ENCODE measurements at regions not wholly inside any gene's neighbourhood (a gene's known extent, or its start where the extent isn't known, plus 50 kb on each side); places are given as distances from the start of the nearest gene placed in this dataset.
"Not testable (repeated sequence)": the region's sequence is repeated elsewhere in the genome, so short reads cannot be mapped to it uniquely, and the experiment has no call there.

GRCh38 chr10:30701451-30702173 lies 72.1 kb upstream of the LYZL2 start:
- H3K27ac Mint-ChIP-seq, result no peak overlapping the region
- no peak overlapping the region for H3K4me3 Mint-ChIP-seq
- peaks cover 10% of the 10 kb centered on the region for H3K27me3 Mint-ChIP-seq (ENCODE audit: insufficient read depth)
- H3K9me3 Mint-ChIP-seq, result no peaks in the 10 kb centered on the region
- peaks cover 10% of the 10 kb centered on the region for H3K4me1 Mint-ChIP-seq
- no peak overlapping the region for H3K27ac ChIP-seq (ENCODE audit: low read depth, low read length)
- no peak for DNase-seq
- no peaks in the 10 kb centered on the region for H3K36me3 ChIP-seq (ENCODE audit: control insufficient read depth, insufficient read depth, low read length)
- H3K4me1 ChIP-seq (ENCODE audit: control insufficient read depth, insufficient read depth, low read length), result no peaks in the 10 kb centered on the region
- H3K9ac ChIP-seq (ENCODE audit: extremely low read depth, low read length, poor library complexity, severe bottlenecking), result no peak overlapping the region
- TF ChIP-seq, protein P1, sequence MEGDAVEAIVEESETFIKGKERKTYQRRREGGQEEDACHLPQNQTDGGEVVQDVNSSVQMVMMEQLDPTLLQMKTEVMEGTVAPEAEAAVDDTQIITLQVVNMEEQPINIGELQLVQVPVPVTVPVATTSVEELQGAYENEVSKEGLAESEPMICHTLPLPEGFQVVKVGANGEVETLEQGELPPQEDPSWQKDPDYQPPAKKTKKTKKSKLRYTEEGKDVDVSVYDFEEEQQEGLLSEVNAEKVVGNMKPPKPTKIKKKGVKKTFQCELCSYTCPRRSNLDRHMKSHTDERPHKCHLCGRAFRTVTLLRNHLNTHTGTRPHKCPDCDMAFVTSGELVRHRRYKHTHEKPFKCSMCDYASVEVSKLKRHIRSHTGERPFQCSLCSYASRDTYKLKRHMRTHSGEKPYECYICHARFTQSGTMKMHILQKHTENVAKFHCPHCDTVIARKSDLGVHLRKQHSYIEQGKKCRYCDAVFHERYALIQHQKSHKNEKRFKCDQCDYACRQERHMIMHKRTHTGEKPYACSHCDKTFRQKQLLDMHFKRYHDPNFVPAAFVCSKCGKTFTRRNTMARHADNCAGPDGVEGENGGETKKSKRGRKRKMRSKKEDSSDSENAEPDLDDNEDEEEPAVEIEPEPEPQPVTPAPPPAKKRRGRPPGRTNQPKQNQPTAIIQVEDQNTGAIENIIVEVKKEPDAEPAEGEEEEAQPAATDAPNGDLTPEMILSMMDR (conservative IDR thresholded peaks at IDR 0.05), result no peak
- H3K36me3 Mint-ChIP-seq (ENCODE audit: low read depth), result no peaks in the 10 kb centered on the region
- H3K4me3 ChIP-seq (ENCODE audit: low read length), result no peak overlapping the region
- H3K27me3 ChIP-seq (ENCODE audit: control insufficient read depth, insufficient read depth, low read length, poor library complexity, severe bottlenecking), result no peaks in the 10 kb centered on the region
- H3K9me3 ChIP-seq (ENCODE audit: control insufficient read depth, low read length), result no peaks in the 10 kb centered on the region
- WGBS, 2 experiments (ENCODE audit: insufficient coverage in 1 of 2, insufficient read length in 1 of 2), result 79 to 89% methylated on average over 5 to 13 of the region's 13 CpGs

DNA sequence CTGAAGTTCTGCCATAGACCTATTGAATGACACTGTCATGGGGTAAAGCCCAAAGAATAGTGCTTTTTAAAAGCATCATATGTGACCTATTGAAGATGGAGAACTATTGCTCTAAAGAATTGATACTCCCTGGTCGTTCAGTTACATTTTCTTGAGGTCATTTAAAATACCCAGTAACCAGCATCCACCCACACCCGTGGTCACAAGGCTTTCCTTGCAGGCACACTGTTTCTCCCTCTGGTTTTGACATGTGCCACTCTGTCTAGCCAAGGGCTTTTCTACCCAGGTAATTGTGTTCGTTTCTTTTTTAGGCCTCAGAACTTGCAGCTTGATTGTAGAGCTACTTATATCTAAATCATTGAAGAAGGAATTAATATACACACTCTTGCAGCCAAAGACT lies 68.3 kb upstream of the LYZL2 start:
- Histone ChIP-seq H3K9ac (ENCODE audit: extremely low read depth, low read length, poor library complexity, severe bottlenecking) (no peak overlapping the region), H3K36me3 (ENCODE audit: control insufficient read depth, insufficient read depth, low read length) (no peaks in the 10 kb centered on the region), H3K27ac (ENCODE audit: low read depth, low read length) (no peak overlapping the region), H3K9me3 (ENCODE audit: control insufficient read depth, low read length) (no peaks in the 10 kb centered on the region), H3K4me3 (ENCODE audit: low read length) (no peak overlapping the region), H3K27me3 (ENCODE audit: control insufficient read depth, insufficient read depth, low read length, poor library complexity, severe bottlenecking) (no peaks in the 10 kb centered on the region), H3K4me1 (ENCODE audit: control insufficient read depth, insufficient read depth, low read length) (no peaks in the 10 kb centered on the region)
- TF ChIP-seq, protein P1 (conservative IDR thresholded peaks at IDR 0.05), result no peak
- Mint-ChIP-seq H3K9me3 (no peaks in the 10 kb centered on the region), H3K27me3 (ENCODE audit: insufficient read depth) (no peaks in the 10 kb centered on the region), H3K36me3 (ENCODE audit: low read depth) (no peaks in the 10 kb centered on the region), H3K27ac (no peak overlapping the region), H3K4me3 (no peak overlapping the region), H3K4me1 (peaks cover 10% of the 10 kb centered on the region)
- 83 to 100% methylated on average over 3 of the region's 3 CpGs for WGBS, 2 experiments (ENCODE audit: insufficient coverage in 1 of 2, insufficient read length in 1 of 2)
- DNase-seq, result no peak

DNA sequence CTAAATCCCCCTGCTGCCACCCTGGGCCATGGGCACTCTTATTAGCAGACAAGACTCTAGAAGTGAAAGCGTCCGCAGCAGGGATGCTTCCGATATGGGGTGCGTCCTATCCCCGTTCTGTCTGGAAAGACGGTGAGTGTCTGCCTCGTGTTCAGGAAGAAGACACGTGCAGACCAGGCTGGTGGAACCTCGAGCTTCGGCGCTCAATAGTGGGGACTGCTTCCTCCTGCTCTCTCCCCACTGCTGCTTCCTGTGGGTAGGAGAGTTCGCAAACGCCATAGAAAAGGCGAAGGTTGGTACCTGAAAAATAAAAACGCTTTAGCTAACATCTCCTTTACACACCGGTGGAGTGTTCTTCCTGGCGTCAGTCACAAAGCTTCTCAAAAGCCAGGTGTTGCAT lies 67.7 kb upstream of the LYZL2 start:
- not testable (repeated sequence) for H3K9ac ChIP-seq (ENCODE audit: extremely low read depth, low read length, poor library complexity, severe bottlenecking); H3K27me3 ChIP-seq (ENCODE audit: control insufficient read depth, insufficient read depth, low read length, poor library complexity, severe bottlenecking); H3K4me1 ChIP-seq (ENCODE audit: control insufficient read depth, insufficient read depth, low read length); DNase-seq; H3K27ac ChIP-seq (ENCODE audit: low read depth, low read length); H3K9me3 Mint-ChIP-seq; H3K4me1 Mint-ChIP-seq; H3K27ac Mint-ChIP-seq; H3K36me3 Mint-ChIP-seq (ENCODE audit: low read depth); H3K9me3 ChIP-seq (ENCODE audit: control insufficient read depth, low read length); H3K4me3 Mint-ChIP-seq; H3K27me3 Mint-ChIP-seq (ENCODE audit: insufficient read depth); H3K4me3 ChIP-seq (ENCODE audit: low read length); H3K36me3 ChIP-seq (ENCODE audit: control insufficient read depth, insufficient read depth, low read length)
- 76% methylated on average over 9 to 17 of the region's 17 CpGs for WGBS, 2 experiments (ENCODE audit: insufficient coverage in 1 of 2, insufficient read length in 1 of 2)

Measured in endodermal cell (in vitro differentiated cells).